Stimulated activated CD4-positive, alpha-beta T cell treated with anti-CD3 and anti-CD28 coated beads, Interleukin-15, amount 100 ng/mL, for 24 hours (primary cell): ENCODE measurements at regions not wholly inside any gene's neighbourhood (a gene's known extent, or its start where the extent isn't known, plus 50 kb on each side); places are given as distances from the start of the nearest gene placed in this dataset.

Experiments
- DNase-seq: peaks from one replicate; pipeline ENCODE4 v3.0.0-alpha.2; 2020

DNA sequence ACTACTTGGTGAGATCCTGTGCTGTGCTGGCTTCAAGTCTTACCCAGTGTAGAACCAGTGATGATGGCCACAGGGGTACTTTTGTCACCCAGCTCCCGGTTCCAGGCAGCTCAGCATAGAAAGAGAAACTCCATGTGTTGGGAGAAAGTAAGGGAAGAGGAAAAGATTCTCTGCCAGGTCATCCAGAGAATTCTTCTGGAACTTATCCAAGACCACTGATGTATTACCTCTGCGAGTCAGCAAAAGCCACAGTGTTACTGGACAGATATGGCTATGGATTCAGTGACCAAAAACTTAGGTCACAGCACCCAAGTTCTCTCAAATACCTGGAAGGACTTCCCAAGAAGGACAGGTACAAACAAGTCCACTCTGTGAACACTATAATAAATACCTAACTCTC is 399.5 kb upstream of the MIR17HG start:
- no peak for DNase-seq

- no peak for DNase-seq
These were observed 397.3 kb upstream of the MIR17HG start for GRCh38 chr13:90950160-90950559.

DNA sequence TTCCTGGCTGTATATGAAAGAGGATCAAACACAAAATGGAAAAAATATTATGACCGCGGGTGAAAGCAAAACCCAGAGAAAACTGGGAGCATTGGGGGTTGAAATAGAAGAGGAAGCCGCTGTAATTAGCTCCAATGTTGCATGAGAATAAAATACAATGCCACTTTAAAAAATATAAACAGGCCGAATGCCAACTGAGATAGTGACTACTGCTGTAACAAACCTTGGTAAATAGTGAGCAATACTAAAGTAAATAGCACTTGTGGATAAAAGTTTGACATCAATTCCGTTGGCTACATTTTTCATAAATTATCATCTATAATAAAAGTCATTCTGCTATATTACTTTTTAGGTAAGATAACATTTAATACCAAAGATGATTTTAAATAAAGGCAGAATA is 395.8 kb upstream of the MIR17HG start:
- DNase-seq: no peak

- DNase-seq: no peak
These were observed 395.2 kb upstream of the MIR17HG start for GRCh38 chr13:90952326-90952725.

DNA sequence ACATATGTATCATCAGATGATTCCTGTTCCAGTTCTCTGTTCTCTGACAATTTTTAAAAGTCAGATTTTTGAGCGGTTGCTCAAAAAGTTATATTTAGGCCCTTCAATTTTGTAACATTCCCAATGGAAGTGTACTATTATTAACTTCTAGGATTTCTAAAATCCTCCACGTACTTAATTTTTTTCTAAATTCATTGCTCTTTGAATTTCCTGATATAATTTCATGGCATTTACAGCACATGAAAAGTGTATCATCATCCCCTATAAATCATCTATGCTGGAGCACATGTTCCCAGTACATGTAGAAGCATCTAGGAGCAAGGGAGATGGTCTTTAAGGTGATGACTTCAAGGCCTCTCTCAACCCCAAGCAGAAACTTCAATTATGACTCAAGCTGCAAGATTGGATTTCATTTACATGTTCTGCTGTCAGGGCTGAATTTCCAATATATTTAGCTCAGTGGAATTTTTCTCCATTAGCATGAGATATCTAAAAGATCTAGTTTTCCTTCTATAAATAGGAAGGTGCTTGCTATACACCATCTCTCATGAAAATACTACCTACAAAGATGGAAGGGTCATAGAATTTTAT is 392.8 kb upstream of the MIR17HG start:
- DNase-seq: no peak

DNA sequence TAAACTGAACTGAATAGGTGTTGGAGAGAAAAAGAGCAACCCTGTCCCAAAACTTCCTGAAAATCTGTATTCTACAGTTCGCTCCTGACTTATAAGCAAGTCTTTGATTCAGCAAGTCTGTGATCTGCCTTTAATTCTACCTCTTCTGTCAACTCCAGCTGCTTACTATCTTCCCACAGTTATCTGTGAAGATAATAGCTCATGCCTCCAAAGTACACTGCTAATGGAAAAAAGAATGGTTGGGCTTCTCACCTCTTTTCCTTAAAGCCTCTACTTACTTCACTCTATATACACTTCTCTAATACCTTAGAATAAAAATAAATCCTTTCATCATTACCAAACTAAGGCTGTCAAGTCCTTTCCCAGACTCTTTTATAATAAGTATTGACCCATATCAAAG is 391.5 kb upstream of the MIR17HG start:
- DNase-seq: no peak

DNA sequence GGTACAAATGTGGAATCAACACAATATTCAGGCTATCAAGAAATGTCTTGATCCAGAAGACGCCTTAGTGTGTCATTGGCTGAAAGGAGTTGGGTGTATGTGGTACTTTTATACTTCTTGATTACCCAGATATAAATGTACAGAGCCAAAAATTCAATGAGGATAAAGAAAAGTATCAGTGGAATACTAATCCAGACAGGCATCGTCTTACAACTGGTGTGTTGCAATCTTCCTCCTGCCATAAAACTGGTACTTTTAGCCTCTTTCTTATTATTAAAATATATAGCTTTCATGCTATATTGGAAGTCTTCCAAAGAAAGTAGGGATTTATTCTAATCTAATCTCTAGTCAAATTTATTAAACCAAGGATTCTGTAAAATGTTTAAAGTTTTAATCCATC is 388.6 kb upstream of the MIR17HG start:
- no peak for DNase-seq

GRCh38 chr13:90968166-90968904 is 379.2 kb upstream of the MIR17HG start:
- DNase-seq: no peak

- DNase-seq: no peak
These were observed 373.1 kb upstream of the MIR17HG start for GRCh38 chr13:90974249-90974975.

DNA sequence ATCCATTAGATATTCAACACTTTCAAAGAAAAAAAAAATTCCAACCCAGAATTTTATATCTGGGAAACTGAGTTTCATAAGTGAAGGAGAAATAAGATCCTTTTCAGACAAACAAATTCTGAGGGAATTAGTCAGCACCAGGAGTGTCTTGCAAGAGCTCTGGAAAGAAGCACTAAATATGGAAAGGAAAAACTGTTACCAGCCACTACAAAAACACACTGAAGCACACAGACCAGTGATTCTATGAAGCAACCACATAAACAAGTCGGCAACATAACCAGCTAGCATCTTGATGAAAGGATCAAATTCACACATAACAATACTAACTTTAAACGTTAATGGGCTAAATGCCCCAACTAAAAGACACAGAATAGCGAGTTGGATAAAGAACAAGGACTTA is 368.4 kb upstream of the MIR17HG start:
- DNase-seq: no peak

DNA sequence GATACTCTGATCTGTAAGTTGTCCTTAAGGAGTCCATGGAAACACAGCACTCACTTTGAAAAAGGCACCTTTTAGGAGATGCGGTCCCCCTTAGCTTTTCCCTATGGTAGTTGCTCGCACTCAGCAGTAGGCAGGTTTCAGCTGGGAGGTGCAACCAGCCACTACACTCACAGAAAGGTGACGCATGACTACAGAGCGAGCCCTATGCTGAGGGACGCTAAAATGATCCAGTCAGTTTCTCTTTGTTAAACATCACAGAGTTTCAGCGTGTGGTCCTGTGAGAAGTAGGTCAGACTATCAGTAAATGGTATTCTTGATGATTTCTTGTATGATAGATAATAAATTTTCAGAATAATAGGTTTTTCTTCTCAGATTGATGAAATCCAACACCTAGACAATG is 362.7 kb upstream of the MIR17HG start:
- no peak for DNase-seq

- no peak for DNase-seq
These were observed 352.5 kb upstream of the MIR17HG start for GRCh38 chr13:90995001-90995400.

DNA sequence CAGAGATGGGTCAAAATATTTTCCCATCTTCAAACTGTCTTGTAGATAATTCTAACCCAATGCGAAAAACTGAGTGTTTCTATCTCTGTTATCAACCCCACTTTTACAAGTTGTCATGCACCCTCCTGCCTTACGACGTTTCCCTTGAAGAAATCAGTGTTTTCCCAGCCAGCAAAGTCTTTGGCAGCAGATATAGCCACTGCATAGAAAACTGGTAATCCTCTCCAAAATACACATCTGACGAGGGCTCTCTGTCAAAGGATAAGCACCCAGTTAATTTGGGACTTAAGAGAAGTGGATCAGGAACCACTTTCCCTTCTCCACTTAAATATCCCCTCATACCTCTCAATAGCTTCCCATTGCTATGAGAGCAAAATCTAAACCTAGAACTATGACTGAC is 351.9 kb upstream of the MIR17HG start:
- DNase-seq: no peak

DNA sequence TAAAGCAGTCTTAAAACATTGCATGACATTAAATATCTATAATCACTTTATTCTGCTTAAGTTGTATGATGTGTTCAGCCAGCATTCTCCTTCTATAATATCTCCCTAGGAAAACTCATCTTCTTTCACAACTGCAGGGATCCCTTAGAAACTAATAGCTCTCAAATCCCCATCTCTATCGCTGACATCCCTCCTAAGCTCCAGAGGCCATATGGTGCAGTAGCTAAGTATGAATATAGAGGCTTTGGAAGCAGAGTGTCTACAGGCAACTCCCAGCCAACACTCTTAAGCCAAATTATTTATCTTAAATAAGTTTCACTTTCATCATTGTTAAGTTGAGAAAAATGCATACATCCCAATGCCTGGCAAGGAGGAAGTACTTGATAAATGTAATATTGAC is 349.5 kb upstream of the MIR17HG start:
- DNase-seq: no peak

- DNase-seq: no peak
These were observed 348.1 kb upstream of the MIR17HG start for GRCh38 chr13:90999401-90999800.

DNA sequence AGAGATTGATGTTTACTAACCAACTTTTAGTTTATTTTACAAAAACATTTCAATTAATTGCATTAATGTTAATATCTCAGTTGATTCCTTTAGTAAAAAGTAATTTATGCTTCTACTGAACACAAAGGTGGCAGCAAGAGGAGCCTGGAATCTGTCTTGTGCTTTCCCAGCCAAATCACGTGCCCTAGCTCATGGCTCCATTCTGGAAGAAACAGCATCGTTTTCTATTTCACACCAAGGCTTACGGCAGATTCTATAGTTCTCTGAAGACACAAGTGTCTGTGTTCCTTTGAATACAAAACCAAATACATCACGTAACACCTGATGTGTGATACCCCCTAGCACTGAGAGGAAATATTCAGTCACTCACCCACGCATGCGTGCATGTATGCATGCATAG is 346.1 kb upstream of the MIR17HG start:
- no peak for DNase-seq

DNA sequence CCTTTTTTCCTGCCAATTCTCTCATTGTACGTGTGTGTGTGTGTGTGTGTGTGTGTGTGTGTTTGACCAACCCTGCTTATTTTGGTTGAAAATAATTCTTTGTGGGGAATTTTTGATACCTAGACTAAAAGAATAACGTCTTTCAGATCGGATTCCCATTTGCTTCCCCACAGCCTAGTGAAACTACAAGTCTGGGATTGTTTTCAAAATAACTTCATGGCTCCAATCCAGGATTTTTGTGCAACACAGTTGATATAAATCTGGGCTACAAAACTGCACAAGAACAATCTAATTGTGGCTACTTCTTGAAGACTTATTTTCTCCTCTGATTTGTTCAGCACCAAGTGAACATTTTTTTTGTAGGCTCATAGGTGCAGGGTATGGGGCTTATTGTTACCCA is 332.8 kb upstream of the MIR17HG start:
- DNase-seq: no peak

- peak; percentile 41 for DNase-seq
These were observed 330.3 kb upstream of the MIR17HG start for GRCh38 chr13:91017031-91017668.

DNA sequence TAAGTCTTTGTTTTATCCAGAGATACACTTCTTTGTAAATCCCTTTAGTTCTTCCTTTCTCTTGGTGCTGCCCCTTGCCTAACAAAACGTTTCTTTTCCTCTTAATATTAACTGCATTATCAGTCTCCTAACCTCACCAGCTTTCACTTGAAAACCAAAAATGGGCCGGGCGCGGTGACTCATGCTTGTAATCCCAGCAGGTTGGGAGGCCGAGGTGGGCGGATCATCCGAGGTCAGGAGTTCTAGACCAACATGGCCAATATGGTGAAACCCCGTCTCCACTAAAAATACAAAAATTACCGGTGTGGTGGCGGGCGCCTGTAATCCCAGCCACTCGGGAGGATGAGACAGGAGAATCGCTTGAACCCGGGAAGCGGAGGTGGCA is 329.8 kb upstream of the MIR17HG start:
- no peak for DNase-seq

DNA sequence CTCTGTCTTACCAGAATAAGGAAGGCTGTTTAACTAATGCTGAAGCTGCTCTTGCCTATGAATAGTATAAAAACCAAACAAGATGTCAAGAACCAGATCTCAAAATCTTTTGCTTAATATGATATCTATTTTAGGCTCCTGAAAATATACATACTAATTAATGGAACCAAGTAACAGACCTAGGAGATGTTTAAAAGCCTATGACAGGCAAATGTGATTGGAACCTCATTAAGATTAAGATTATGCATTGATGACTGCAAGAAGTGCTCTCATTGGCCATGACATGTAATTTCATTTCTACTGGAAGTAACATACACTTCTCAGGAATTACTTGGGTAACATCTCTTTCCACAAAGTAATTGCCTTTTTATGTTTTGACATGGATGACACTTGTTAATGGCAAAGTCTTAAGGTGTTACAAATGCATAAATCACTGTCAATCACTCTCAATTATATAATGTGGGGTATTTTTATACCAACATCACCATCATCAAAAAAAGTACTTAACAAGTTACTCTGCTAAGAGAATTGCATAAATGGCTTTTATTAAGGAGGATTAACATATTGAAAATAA is 326.9 kb upstream of the MIR17HG start:
- DNase-seq: no peak

GRCh38 chr13:91024157-91024792 is 323.2 kb upstream of the MIR17HG start:
- no peak for DNase-seq

DNA sequence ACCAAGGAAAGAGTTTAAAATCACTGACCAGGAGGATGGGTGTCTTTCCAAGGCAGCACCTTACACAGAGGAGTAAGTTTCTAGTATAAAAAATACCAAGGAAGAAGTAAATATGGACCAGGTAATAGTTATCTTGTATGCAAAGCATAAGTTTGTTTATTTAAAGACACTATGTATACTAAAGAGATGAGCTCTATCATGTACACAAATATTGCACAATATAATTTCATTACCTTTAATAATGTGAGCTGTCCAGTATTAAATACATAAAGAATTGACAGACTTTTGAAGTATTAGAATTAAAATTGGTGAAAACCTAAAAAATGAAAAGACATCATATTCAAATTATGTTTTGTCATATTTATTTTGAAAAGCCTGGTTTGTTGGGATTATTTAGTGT is 322.0 kb upstream of the MIR17HG start:
- DNase-seq: no peak

GRCh38 chr13:91031508-91031907 is 316.0 kb upstream of the MIR17HG start:
- DNase-seq: no peak
